G401.6 (cell line): ENCODE measurements at regions not wholly inside any gene's neighbourhood (a gene's known extent, or its start where the extent isn't known, plus 50 kb on each side); places are given as distances from the start of the nearest gene placed in this dataset.
"Not testable (repeated sequence)": the region's sequence is repeated elsewhere in the genome, so short reads cannot be mapped to it uniquely, and the experiment has no call there.

Source experiments
- FAIRE-seq: peaks from 2 replicates; lab custom pipeline; 2012; peaks lifted over from hg19 to GRCh38; lab: Jason Lieb, UNC

DNA sequence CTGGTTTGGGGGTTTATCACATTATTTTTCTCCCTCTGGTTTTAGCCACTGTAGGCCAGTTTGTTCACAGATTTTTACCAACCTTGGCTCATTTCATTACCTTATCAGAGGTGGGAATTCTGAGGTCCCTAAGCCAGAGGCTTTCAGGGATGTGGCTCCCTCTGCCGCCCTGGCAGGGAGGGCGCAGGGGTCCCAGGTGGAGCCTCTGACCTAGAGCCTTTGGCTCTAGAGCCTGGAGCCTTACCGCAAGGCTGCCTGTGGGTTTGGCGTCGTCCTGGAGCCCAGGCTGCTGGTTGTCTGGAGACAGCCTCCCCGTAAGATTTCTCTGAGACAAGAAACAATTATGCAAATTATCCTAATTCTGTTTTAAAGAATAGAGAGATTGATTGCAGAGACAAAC is 188.0 kb downstream of the LMLN start:
- not testable (repeated sequence) for FAIRE-seq

DNA sequence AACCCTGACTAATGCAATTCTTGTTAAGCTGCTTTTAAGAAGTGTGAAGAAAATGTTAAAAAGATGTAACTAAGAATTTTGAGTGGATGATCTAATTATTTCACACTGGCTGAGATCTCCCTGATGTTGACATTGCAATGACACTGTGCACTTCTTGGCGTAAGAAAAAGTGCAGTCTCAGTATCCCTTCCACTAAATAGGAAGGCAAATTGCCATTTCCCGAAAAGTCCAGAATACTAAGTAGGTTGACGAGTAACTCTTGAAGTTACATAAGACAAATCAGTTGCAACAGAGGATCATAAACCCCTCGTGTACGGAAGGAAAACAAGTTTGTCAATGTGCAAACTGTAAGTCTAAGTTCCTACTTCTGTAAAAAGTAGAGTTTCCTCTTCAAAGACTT is 189.9 kb downstream of the LMLN start:
- not testable (repeated sequence) for FAIRE-seq

DNA sequence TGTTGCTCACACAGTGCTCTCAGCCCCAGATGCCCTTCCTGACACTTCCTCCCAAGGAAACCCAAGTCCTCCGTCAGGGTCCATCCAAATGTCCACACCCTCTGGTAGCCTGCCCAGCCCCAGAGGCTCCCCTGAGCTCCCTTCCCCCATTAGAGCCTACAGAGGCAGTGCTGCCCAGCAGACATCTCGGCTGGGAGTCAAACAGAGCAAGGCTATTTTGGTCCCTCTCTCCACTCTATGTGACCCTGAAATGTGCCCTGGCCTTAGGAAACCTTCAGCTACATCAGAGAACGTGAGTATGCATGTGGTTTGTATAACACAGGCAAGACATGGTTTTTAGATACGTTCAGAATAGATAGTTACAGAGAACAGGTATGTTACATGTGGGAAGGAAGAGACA is 191.8 kb downstream of the LMLN start:
- FAIRE-seq, result not testable (repeated sequence)

DNA sequence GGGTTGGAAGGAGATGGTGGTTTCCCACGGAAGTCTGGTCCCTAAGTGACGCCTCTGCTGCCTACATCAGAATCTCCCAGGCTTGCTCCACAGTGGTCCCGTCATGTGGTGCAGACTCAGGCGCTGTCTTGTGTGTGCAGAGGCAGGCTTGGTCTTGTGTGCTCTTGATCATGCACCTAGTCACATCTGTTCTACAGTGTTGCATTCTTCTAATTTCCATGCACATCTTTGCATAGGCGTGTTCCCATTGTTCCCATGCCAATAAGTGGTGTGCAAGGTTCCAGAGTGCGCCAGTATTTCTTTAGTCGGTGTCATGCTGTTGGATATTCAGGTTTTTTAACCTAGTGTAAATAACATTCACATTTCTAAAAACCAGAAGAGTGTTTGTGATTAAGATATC is 195.8 kb downstream of the LMLN start:
- not testable (repeated sequence) for FAIRE-seq

DNA sequence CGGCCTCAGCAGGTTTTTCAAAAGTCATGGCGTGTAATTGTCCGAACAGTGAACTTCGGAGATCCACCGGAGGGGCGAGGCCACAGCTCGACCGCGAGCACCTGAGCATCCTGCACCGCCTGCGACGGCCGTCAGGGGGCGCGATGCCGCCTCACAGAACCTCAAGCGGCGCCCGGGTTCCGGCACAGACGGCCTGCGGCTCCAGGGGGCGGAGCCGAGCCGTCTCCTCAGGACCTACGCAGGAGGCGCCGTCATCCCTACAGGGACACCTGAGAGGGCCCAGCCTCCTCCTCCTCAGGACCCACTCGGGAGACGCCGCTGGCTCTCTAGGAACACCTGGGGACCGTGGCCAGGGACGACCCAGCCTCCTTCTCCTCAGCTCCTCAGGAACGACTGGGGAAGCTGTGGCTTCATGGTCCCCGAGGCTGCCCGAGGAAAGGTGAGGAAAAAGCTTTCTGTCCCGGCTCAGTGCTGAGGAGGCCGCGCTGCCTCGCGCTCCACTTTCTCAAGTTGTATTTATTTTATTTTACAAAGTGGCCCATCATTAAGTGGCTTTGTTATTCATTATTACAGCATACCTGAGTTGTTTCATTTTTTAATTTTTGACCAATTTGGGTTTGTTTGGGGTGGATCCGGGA is 197.3 kb downstream of the LMLN start:
- FAIRE-seq, result not testable (repeated sequence)

DNA sequence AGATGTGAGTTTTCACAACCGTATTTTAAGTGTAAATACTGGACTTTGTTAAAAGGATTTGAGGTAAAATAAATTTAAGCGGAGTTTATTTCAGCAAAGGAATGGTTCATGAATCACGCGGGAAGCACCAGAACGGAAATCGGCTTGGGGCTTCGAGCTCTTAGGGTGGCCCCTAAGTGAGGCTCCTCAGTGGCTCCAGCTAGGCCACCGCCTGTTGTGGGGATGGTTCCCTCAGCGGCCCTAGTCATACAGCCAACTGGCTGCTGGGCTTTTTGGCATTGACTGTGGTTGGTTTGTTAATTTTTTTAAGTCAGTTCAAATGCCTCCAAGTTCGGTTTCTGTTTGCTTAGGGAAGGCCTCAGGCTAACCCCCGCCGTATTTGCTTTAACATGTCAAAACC is 198.0 kb downstream of the LMLN start:
- not testable (repeated sequence) for FAIRE-seq

DNA sequence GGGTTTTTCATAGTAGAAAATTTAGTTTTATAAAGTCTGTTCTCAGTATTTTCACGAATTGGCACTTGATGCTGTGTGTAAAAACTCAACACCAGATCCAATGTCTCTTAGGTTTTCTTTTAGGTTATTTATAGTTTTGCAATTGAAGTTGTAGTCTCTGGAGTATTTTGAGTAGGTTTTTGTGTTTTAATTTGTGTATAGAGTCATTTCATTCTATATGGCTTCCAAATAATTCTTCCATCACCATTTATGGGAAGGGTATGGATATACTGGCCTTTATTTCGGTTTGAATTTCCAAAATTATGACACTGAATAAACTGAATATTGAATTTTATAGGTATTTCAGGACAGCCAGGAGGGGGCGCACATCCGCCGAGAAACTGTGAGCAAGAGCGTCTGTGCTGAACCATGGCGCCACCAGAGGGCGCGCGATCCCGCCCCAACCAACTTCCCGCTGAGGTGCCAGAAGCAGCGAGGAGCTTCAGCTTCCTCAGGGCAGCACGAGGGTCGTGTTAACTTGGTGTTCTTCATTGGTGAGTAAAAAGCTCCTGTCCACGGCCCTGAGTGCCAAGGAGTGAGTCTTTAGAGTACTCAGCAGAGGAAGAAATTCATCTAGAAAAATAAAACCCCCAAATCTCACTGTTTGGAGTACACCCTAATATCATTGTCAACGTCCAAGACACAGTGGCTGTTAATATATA is 207.5 kb downstream of the LMLN start:
- not testable (repeated sequence) for FAIRE-seq

DNA sequence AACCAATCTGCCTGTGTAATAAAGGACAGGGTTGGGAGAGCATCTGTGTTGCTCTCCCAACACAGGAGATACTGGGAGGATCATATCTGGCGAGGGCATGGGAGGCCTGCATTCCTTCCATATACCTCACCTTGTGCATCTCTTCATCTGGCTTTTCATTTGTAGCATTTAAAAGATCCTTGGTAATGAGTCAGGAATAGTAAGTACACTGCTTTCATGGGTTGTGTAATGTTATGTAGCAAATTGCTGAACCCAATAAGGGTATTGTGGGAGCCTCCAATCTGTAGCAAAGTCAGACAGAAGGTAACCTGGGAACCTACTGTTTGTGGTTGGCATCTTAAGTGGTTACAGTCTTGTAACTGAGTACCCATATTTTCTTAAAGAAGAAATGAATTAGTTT is 210.8 kb downstream of the LMLN start:
- FAIRE-seq, result not testable (repeated sequence)

DNA sequence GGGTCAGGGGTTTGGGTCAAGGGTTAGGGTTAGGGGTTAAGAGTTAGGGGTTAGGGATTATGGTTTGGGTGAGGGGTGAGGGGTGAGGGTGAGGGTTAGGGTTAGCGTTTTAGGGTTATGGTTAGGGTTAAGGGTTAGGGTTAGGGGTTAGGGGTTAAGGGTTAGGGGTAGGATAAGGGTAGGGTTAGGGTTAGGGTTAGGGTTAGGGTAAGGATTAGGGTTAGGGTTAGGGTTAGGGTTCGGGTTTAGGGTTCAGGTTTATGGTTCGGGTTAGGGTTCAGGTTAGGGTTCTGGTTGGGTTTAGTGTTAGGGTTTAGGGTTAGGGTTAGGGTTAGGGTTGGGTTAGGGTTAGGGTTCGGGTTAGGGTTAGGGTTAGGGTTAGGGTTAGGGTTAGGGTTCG is 213.1 kb downstream of the LMLN start:
- FAIRE-seq, result not testable (repeated sequence)

DNA sequence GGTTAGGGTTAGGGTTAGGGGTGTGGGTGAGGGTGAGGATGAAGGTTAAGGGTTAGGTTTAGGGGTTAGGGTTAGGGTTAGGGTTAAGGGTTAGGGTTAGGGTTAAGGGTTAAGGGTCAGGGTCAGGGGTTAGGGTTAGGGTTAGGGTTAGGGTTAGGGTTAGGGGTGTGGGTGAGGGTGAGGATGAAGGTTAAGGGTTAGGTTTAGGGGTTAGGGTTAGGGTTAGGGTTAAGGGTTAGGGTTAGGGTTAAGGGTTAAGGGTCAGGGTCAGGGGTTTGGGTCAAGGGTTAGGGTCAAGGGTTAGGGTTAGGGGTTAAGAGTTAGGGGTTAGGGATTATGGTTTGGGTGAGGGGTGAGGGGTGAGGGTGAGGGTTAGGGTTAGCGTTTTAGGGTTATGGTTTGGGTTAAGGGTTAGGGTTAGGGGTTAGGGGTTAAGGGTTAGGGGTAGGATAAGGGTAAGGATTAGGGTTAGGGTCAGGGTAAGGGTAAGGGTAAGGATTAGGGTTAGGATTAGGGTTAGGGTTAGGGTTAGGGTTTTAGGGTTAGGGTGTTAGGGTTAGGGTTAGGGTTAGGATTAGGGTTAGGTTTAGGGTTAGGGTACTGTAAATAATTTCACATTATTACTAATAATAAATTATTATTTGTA is 214.0 kb downstream of the LMLN start:
- not testable (repeated sequence) for FAIRE-seq
